ENCODE measurements at regions not wholly inside any gene's neighbourhood (a gene's known extent, or its start where the extent isn't known, plus 50 kb on each side); places are given as distances from the start of the nearest gene placed in this dataset.
"Not testable (repeated sequence)": the region's sequence is repeated elsewhere in the genome, so short reads cannot be mapped to it uniquely, and the experiment has no call there.

DNA sequence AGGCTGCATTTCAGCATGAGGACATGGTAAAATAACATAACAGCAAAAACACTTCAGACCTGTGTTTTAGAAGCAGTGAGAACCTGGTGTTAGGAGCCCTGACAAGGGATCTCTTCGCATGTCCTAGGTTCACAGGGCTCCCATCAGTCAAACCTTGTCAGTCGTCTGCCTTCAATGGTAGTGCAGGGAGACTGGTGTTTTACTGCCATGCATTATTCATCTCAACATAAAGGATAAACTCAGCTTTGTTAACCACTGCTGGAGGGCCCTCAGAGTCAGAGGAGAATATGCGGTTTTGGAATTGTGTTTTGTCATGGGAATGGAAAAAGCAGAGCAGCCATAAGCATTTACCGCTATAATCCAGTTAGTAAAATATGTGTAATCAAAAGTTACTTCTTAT is 275.9 kb upstream of the GCFC2 start:
- DNase-seq: no peak

DNA sequence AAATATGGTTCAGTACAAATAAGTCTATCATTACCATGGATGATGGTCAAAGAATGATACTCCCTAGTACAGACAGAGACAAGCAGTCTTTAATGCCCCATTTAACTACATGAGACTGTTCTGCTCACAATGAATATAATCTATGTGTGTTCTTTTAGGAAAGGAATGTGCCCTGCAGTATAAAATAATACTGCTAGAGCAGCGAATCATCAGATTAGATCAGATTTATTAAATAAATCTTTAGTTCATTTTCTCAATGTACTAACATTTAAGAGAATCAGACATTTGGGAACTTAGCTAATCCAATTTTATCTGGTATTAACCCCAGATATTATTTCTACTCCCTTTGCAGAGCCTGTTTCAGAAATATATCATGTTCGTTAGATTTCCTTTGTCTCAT is 272.0 kb upstream of the GCFC2 start:
- DNase-seq: no peak

DNA sequence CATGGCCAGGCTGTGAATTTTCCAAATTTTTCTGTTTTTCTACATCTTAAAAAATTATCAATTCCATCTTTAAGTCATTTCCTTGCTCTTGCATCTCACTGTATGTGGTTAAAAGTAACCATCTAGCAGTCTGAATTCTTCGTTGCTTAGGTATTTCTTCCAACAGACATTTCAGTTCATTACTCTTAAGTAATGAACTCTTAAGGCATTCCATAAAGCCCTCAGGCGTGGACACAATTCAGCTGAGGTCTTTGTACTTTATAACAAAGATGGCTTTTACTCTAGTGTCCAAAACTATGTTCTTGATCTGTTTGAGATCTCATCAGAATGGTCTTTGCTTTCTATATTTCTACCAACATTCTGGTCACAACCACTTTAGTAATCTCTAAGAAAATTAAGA is 253.9 kb upstream of the GCFC2 start:
- no peak for DNase-seq

DNA sequence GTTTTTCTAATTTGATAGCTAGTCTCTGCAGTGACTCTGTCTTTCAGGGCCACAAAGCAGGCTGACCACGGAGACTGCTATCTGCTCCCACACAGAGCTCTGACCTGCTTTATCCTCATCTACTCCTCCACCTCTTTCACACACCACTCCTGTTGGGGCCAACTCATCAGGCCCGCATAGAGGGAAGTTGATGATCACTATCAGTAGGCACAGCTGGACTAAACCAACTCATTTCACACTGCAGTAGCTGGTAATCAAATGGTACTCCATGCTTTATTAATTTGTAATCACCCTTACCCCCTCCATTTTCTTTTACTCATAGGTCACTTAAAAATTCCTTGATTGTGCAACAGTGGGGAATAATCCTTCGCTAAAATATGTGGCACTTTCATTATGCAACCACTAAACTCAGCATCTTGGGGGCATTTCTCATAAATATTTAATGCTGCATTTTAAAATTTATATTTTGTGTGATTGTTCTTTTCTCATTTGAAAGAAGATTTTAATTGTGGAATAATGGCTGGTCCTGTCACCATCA is 249.8 kb upstream of the GCFC2 start:
- DNase-seq: no peak

- no peak for DNase-seq
These were observed 249.2 kb upstream of the GCFC2 start for GRCh38 chr2:75959724-75960471.

- DNase-seq: no peak
These were observed 244.0 kb upstream of the GCFC2 start for GRCh38 chr2:75954761-75955160.

- DNase-seq: no peak
These were observed 241.5 kb upstream of the GCFC2 start for GRCh38 chr2:75952173-75952572.

- DNase-seq: no peak
These were observed 238.8 kb upstream of the GCFC2 start for GRCh38 chr2:75949385-75950030.

- DNase-seq: no peak
These were observed 225.6 kb upstream of the GCFC2 start for GRCh38 chr2:75936311-75936710.

GRCh38 chr2:75932996-75933395 is 222.3 kb upstream of the GCFC2 start:
- no peak for DNase-seq

DNA sequence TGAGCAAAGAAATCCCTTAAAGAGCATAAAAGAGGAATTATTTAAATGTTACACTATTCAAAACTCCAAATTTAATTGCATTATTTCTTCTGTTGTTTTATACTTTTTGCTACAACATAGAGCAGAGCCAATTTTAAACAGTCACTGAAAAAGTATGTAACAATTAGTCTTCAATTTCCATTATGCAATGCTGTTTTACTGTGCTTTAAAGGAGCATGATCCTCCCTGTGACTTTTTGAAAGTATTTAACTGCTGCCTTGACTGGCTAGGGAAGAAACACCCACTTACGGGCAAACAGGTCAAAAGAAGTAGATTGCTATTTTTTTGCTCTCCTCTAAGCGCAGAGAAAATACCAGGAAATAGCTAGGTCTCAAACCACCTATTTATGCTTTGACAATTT is 217.4 kb upstream of the GCFC2 start:
- DNase-seq: no peak

GRCh38 chr2:75925331-75926024 is 214.8 kb upstream of the GCFC2 start:
- no peak for DNase-seq

- DNase-seq: no peak
These were observed 211.5 kb upstream of the GCFC2 start for GRCh38 chr2:75922191-75922590.

DNA sequence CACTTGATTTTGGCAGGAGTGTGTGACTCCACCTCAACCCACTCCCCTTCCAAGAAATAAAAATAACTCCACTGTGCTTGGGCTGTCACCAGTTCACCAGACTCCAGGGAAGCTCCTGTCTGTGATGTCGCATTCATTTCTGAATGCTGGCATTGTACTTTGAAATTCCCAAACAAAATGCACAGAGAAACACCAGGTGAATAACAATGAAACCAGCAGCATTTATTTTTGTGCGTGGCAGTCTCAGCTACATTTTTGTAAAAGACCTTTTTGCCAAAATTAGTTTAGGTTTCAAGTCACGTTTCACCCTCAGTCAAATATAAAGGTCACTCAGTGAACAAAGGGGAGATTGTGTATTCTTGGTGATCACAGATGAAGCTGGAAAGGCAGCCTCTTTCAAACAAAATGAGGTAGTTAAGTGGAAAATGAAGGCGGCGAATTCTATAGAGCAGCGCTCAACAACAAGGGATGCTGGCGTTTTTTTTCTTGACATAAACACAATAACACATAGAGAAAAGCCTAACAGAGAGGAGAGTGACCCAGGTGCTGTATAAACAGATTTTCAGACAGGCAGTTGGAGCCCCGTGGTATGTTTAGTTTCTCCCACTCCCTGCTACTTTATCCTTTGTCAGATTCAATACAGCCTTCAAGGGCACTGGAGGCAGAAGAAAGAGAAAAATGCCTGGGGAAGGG is 210.3 kb upstream of the GCFC2 start:
- DNase-seq: no peak

DNA sequence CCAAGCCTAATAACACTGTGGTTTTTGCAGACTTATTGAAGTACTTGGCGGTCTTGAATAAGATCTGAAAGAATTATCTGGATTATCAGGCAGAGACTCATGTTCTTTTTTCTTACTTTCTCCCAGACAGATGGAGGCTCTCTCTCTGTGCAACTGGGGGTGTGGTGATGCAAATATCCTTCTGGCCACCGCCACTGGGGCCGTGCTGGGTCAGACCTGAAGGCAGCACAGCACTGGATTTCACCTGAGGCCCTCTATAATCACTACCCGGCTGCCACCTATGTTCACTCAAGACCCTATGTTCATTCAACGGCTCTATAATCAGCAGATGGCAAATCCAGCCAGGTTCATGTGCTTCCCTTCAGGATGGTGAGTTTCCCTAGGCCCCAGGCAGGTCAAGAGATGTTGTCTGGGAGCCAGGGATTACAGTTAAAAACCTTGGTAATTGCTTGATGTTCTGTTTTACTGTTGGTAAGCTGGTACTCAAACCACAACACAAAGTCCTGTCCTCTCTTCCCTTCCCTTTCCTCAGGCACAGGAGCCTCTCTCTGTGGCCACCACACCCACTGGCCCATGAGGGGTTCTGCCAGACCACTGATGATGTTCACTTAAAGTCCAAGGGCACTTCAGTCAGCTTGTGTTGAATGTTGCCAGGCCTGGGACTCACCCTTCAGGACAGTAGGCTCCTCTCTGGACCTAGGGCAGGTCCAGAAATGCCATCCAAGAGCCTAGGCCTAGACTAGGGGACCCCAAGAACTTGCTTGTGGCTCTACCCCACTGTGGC is 205.3 kb upstream of the GCFC2 start:
- DNase-seq: no peak

GRCh38 chr2:75896779-75897366 is 186.2 kb upstream of the GCFC2 start:
- DNase-seq: no peak

DNA sequence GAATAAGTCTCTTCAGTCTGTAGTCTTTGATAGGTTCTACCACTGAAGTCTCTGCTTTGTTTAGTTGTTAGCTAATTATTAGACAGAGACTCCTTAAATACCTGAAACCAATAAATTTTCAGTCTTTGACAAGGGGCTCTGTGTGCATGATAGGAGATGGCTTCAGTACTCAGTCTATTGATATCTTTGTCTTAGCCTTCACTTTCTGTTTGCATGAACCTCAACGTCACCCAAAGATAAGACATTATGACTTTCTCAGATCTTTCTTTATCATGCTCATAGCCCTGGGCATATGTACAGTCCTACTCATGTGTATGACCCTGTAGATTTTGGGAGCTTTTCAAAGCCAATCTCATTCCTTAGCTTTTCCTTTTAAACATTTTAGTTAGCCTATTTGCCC is 183.5 kb upstream of the GCFC2 start:
- no peak for DNase-seq

GRCh38 chr2:75892490-75892889 is 181.8 kb upstream of the GCFC2 start:
- no peak for DNase-seq

GRCh38 chr2:75882530-75882929 is 171.8 kb upstream of the GCFC2 start:
- DNase-seq: no peak

DNA sequence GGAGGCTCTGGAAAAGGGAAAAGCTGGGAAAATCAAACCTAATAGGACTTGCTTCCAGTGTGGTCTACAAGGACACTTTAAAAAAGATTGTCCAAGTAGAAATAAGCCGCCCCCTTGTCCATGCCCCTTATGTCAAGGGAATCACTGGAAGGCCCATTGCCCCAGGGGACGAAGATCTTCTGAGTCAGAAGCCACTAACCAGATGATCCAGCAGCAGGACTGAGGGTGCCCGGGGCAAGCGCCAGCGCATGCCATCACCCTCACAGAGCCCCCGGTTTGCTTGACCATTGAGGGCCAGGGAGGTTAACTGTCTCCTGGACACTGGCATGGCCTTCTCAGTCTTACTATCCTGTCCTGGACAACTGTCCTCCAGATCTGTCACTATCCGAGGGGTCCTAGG is 164.9 kb upstream of the GCFC2 start:
- not testable (repeated sequence) for DNase-seq

GRCh38 chr2:75871762-75872614 is 161.3 kb upstream of the GCFC2 start:
- DNase-seq: not testable (repeated sequence)
